ENCODE measurements at regions not wholly inside any gene's neighbourhood (a gene's known extent, or its start where the extent isn't known, plus 50 kb on each side); places are given as distances from the start of the nearest gene placed in this dataset.
"Not testable (repeated sequence)": the region's sequence is repeated elsewhere in the genome, so short reads cannot be mapped to it uniquely, and the experiment has no call there.

DNA sequence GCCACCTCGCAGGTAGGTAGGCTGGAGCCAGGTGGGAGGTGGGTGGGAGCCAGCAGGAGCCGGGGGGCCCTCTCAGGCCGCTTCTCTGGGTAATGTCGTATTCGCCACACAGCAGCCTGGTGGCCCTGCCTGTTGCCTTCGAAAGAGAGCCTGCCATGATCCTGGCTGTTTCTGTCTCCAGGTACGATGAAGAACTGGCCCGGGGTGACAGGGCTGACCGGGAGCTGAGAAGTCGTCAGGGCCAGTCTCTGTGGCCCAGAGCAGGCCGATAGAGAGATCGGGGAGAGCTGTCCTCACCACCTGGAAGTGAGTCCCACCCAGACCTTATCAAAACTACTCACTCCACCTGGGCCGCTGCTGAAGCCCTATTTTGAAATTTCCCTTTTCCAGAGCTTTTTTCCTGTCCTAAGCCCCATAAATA, 123.9 kb upstream of the TPTE start:
- H3K9me3 ChIP-seq (ENCODE audit: low read depth); H3K4me1 ChIP-seq (ENCODE audit: insufficient read depth); H3K36me3 ChIP-seq (ENCODE audit: low read depth); H3K9ac ChIP-seq; H3K4me2 ChIP-seq (ENCODE audit: unreplicated experiment); H3K4me3 ChIP-seq; H4K20me1 ChIP-seq (ENCODE audit: insufficient read depth); H3K9me2 ChIP-seq (ENCODE audit: insufficient read depth); in situ Hi-C loops (cut with MboI); H3F3A ChIP-seq (ENCODE audit: insufficient read depth); DNase-seq; H2AFZ ChIP-seq; H3K27ac ChIP-seq; H3K79me2 ChIP-seq (ENCODE audit: insufficient read depth); H3K27me3 ChIP-seq (replicated peaks; ENCODE audit: insufficient read depth): not testable (repeated sequence)
- WGBS, 2 experiments (ENCODE audit: low coverage in 1 of 2, low lambda C conversion rate in 2 of 2, missing lambda C conversion rate in 2 of 2) = 31 to 35% methylated on average over 13 of the region's 13 CpGs

- H2AFZ ChIP-seq; H3K4me1 ChIP-seq (ENCODE audit: insufficient read depth); H3K4me2 ChIP-seq (ENCODE audit: unreplicated experiment); in situ Hi-C loops (cut with MboI); H3K9me2 ChIP-seq (ENCODE audit: insufficient read depth); H3K9me3 ChIP-seq (ENCODE audit: low read depth); H3K9ac ChIP-seq; H3K27me3 ChIP-seq (replicated peaks; ENCODE audit: insufficient read depth); DNase-seq; H3K27ac ChIP-seq; H4K20me1 ChIP-seq (ENCODE audit: insufficient read depth); H3F3A ChIP-seq (ENCODE audit: insufficient read depth); H3K4me3 ChIP-seq; H3K79me2 ChIP-seq (ENCODE audit: insufficient read depth); H3K36me3 ChIP-seq (ENCODE audit: low read depth): not testable (repeated sequence)
- WGBS, 2 experiments (ENCODE audit: low coverage in 1 of 2, low lambda C conversion rate in 2 of 2, missing lambda C conversion rate in 2 of 2) = 38 to 44% methylated on average over 6 to 8 of the region's 10 CpGs
These were observed 122.5 kb upstream of the TPTE start for GRCh38 chr21:10398692-10399489.

- H3K79me2 ChIP-seq (ENCODE audit: insufficient read depth); H3K4me2 ChIP-seq (ENCODE audit: unreplicated experiment); H3K4me1 ChIP-seq (ENCODE audit: insufficient read depth); H3K9me3 ChIP-seq (ENCODE audit: low read depth); H3K27ac ChIP-seq; H3K4me3 ChIP-seq; H3F3A ChIP-seq (ENCODE audit: insufficient read depth); in situ Hi-C loops (cut with MboI); H3K36me3 ChIP-seq (ENCODE audit: low read depth); H2AFZ ChIP-seq; H3K9ac ChIP-seq; DNase-seq; H4K20me1 ChIP-seq (ENCODE audit: insufficient read depth); H3K27me3 ChIP-seq (replicated peaks; ENCODE audit: insufficient read depth); H3K9me2 ChIP-seq (ENCODE audit: insufficient read depth): not testable (repeated sequence)
- 40 to 44% methylated on average over 18 of the region's 18 CpGs for WGBS, 2 experiments (ENCODE audit: low coverage in 1 of 2, low lambda C conversion rate in 2 of 2, missing lambda C conversion rate in 2 of 2)
These were observed 120.6 kb upstream of the TPTE start for GRCh38 chr21:10400622-10401361.

GRCh38 chr21:10402461-10402860, 118.9 kb upstream of the TPTE start:
- H3K36me3 ChIP-seq (ENCODE audit: low read depth) = not testable (repeated sequence)
- 37 to 43% methylated on average over 5 of the region's 5 CpGs for WGBS, 2 experiments (ENCODE audit: low coverage in 1 of 2, low lambda C conversion rate in 2 of 2, missing lambda C conversion rate in 2 of 2)

DNA sequence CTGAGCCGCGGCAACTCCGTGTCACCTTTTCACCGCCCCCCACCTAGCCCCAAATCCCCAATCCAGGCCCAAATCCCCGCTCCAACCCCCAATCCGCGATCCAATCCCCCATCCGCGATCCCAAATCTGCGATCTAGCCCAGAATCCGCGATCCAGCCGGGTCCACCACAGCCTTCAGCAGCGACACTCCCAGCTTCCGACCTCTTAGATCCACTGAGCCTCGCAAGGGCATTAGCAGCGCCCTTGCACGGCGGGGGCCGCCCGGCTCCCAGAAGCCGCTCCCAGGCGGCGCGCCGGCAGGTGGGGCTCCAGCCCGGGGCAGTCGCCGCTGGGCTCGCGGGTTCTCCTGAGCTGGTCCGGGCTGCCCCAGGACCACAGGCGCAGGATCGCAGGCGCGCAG, 116.1 kb upstream of the TPTE start:
- H3K9me3 ChIP-seq (ENCODE audit: low read depth); H3K4me2 ChIP-seq (ENCODE audit: unreplicated experiment); H3K36me3 ChIP-seq (ENCODE audit: low read depth); H2AFZ ChIP-seq; H3K4me1 ChIP-seq (ENCODE audit: insufficient read depth); DNase-seq; in situ Hi-C loops (cut with MboI); H3K9me2 ChIP-seq (ENCODE audit: insufficient read depth); H3K27ac ChIP-seq; H3K79me2 ChIP-seq (ENCODE audit: insufficient read depth); H3K27me3 ChIP-seq (replicated peaks; ENCODE audit: insufficient read depth); H3K4me3 ChIP-seq; H3F3A ChIP-seq (ENCODE audit: insufficient read depth); H4K20me1 ChIP-seq (ENCODE audit: insufficient read depth); H3K9ac ChIP-seq: not testable (repeated sequence)
- 58 to 61% methylated on average over 36 of the region's 36 CpGs for WGBS, 2 experiments (ENCODE audit: low coverage in 1 of 2, low lambda C conversion rate in 2 of 2, missing lambda C conversion rate in 2 of 2)

More at GRCh38 chr21:10402461-10402860, 118.9 kb upstream of the TPTE start:
- H3K9me2 ChIP-seq (ENCODE audit: insufficient read depth); H3K4me2 ChIP-seq (ENCODE audit: unreplicated experiment); H3K4me3 ChIP-seq; in situ Hi-C loops (cut with MboI); H4K20me1 ChIP-seq (ENCODE audit: insufficient read depth); DNase-seq; H3K27me3 ChIP-seq (replicated peaks; ENCODE audit: insufficient read depth); H3K27ac ChIP-seq; H3F3A ChIP-seq (ENCODE audit: insufficient read depth); H3K4me1 ChIP-seq (ENCODE audit: insufficient read depth); H3K9me3 ChIP-seq (ENCODE audit: low read depth); H3K9ac ChIP-seq; H2AFZ ChIP-seq; H3K79me2 ChIP-seq (ENCODE audit: insufficient read depth): not testable (repeated sequence)

- in situ Hi-C loops (cut with MboI); H3K27me3 ChIP-seq (replicated peaks; ENCODE audit: insufficient read depth); H4K20me1 ChIP-seq (ENCODE audit: insufficient read depth); H3F3A ChIP-seq (ENCODE audit: insufficient read depth); H3K9me3 ChIP-seq (ENCODE audit: low read depth); H3K27ac ChIP-seq; DNase-seq; H3K4me2 ChIP-seq (ENCODE audit: unreplicated experiment); H3K4me1 ChIP-seq (ENCODE audit: insufficient read depth); H3K9me2 ChIP-seq (ENCODE audit: insufficient read depth); H3K36me3 ChIP-seq (ENCODE audit: low read depth); H3K4me3 ChIP-seq; H2AFZ ChIP-seq; H3K9ac ChIP-seq; H3K79me2 ChIP-seq (ENCODE audit: insufficient read depth): not testable (repeated sequence)
- 29 to 31% methylated on average over 4 of the region's 4 CpGs for WGBS, 2 experiments (ENCODE audit: low coverage in 1 of 2, low lambda C conversion rate in 2 of 2, missing lambda C conversion rate in 2 of 2)
These were observed 111.6 kb upstream of the TPTE start for GRCh38 chr21:10409786-10410185.

DNA sequence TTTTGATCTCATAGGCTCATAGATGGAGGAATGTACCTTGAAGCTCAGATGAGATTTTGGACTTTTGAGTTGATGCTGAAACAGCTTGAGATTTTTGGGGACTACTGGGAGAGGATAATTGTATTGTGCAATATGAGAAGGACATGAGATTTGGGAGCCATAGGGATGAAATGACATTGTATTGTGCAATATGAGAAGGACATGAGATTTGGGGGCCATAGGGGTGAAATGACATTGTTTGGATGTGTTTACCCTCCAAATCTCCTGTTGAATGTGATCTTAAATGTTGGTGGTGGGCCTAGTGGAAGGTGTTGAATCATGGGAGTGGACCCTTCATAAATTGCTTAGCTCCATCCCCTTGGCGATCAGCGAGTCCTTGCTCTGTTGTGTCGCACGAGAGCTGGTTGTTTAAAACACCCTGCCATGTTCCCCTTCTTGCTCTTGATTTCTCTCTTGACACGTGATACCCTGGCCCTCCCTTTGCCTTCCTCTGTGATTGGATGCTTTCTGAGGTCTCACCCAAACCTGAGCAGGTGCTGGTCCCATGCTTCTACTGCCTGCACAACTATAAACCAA, 110.9 kb upstream of the TPTE start:
- H3K9me2 ChIP-seq (ENCODE audit: insufficient read depth); H4K20me1 ChIP-seq (ENCODE audit: insufficient read depth); H3F3A ChIP-seq (ENCODE audit: insufficient read depth); in situ Hi-C loops (cut with MboI); H3K9me3 ChIP-seq (ENCODE audit: low read depth); H3K4me3 ChIP-seq; H3K4me2 ChIP-seq (ENCODE audit: unreplicated experiment); DNase-seq; H3K27ac ChIP-seq; H3K36me3 ChIP-seq (ENCODE audit: low read depth); H3K79me2 ChIP-seq (ENCODE audit: insufficient read depth); H3K27me3 ChIP-seq (replicated peaks; ENCODE audit: insufficient read depth); H2AFZ ChIP-seq; H3K4me1 ChIP-seq (ENCODE audit: insufficient read depth); H3K9ac ChIP-seq: not testable (repeated sequence)
- WGBS, 2 experiments (ENCODE audit: low coverage in 1 of 2, low lambda C conversion rate in 2 of 2, missing lambda C conversion rate in 2 of 2) = 30 to 39% methylated on average over 5 of the region's 5 CpGs
